B cell (primary cell): ENCODE measurements at regions not wholly inside any gene's neighbourhood (a gene's known extent, or its start where the extent isn't known, plus 50 kb on each side); places are given as distances from the start of the nearest gene placed in this dataset.

Experiments
- ATAC-seq: fragments of 200-7000 bp; cut with Tn5 transposase; one replicate; pipeline ENCODE4 v1.10.0; 2021; ENCODE audit warnings: low read depth, mild to moderate bottlenecking, moderate number of reproducible peaks, moderate library complexity
- CTCF ChIA-PET: fragments of 350-600 bp; sonication (Branson Sonifier 250); formaldehyde crosslinking; loops from one replicate; lab custom pipeline; 2021; ENCODE audit warnings: antibody characterized with exemption, inconsistent platforms; lab: Charles Lee
- POLR2A ChIA-PET: fragments of 350-600 bp; sonication (Branson Sonifier 250); formaldehyde crosslinking; loops from one replicate; lab custom pipeline; 2021; ENCODE audit warnings: antibody characterized with exemption; lab: Charles Lee
- DNase-seq: peaks from one replicate; pipeline ENCODE4 v3.0.0; 2013
- H2AFZ ChIP-seq: 2 replicates; pipeline ENCODE4 v1.6.1; 2012; ENCODE audit warnings: mild to moderate bottlenecking, low read depth, low read length; ENCODE audit not compliant: insufficient read depth, poor library complexity, severe bottlenecking
- H3K27ac ChIP-seq, 2 donors: 1 replicate in 1 of 2; 2 replicates in 1 of 2; pipeline ENCODE4 v1.5.1; 2012 to 2013; ENCODE audit warnings: low read length in 2 of 2, mild to moderate bottlenecking in 2 of 2, moderate library complexity in 1 of 2
- H3K27me3 ChIP-seq, 4 experiments: fragments of 200-600 bp in 1 of 4; sonication (generic) in 1 of 4; replicated peaks in 1 of 4; 1 replicate in 2 of 4; 2 replicates in 2 of 4; pipeline versions ENCODE4 v1.6.1 to v1.7.0; 2013 to 2016; ENCODE audit warnings: low read length in 3 of 4, mild to moderate bottlenecking in 2 of 4, mixed read lengths in 1 of 4, moderate library complexity in 1 of 4; ENCODE audit not compliant: insufficient read depth in 4 of 4, control insufficient read depth in 3 of 4; ENCODE audit errors: control extremely low read depth in 1 of 4
- H3K36me3 ChIP-seq, 2 experiments: replicated peaks in 1 of 2; 1 replicate in 1 of 2; 2 replicates in 1 of 2; pipeline versions ENCODE4 v1.6.1 to v1.7.1; 2013; ENCODE audit warnings: low read length in 1 of 2; ENCODE audit not compliant: insufficient read depth in 2 of 2, control insufficient read depth in 1 of 2; ENCODE audit errors: control extremely low read depth in 1 of 2, extremely low read depth in 1 of 2
- H3K4me1 ChIP-seq, 2 donors: fragments of 200-600 bp in 1 of 2; sonication (generic) in 1 of 2; 1 replicate in 1 of 2; 2 replicates in 1 of 2; pipeline versions ENCODE4 v1.5.1 to v1.6.1; 2013 to 2017; ENCODE audit warnings: low read length in 2 of 2; ENCODE audit not compliant: control insufficient read depth in 2 of 2, insufficient read depth in 2 of 2
- H3K4me2 ChIP-seq: replicated peaks from 2 replicates; pipeline ENCODE3; 2012; ENCODE audit warnings: mild to moderate bottlenecking, low read depth, low read length; ENCODE audit not compliant: poor library complexity, severe bottlenecking
- H3K4me3 ChIP-seq, 5 experiments: fragments of 200-600 bp in 1 of 5; sonication (generic) in 1 of 5; 1 replicate in 3 of 5; 2 replicates in 2 of 5; pipeline versions ENCODE4 v1.5.1 to v1.7.0; 2011 to 2016; ENCODE audit warnings: low read length in 4 of 5, mild to moderate bottlenecking in 4 of 5, low read depth in 2 of 5, control low read depth in 1 of 5, moderate library complexity in 1 of 5; ENCODE audit not compliant: insufficient read depth in 1 of 5; ENCODE audit errors: control extremely low read depth in 1 of 5, extremely low read depth in 1 of 5
- H3K79me2 ChIP-seq: fragments of 200-600 bp; sonication (generic); one replicate; pipeline ENCODE4 v1.6.0; 2016; ENCODE audit warnings: low read length; ENCODE audit not compliant: control insufficient read depth, insufficient read depth
- H3K9ac ChIP-seq: fragments of 200-600 bp; sonication (generic); 2 replicates; pipeline ENCODE4 v1.6.1; 2017; ENCODE audit warnings: mild to moderate bottlenecking, low read length, moderate library complexity
- H3K9me3 ChIP-seq, 3 donors: one replicate each; pipeline versions ENCODE4 v1.6.1 to v1.7.1; 2013; ENCODE audit warnings: low read length in 2 of 3; ENCODE audit not compliant: control insufficient read depth in 2 of 3, insufficient read depth in 1 of 3; ENCODE audit errors: control extremely low read depth in 1 of 3
- H4K20me1 ChIP-seq: 2 replicates; pipeline ENCODE4 v1.6.0; 2012; ENCODE audit warnings: mild to moderate bottlenecking, low read length; ENCODE audit not compliant: insufficient read depth, control insufficient read depth, poor library complexity, severe bottlenecking
- H3K27ac Mint-ChIP-seq: one replicate; pipeline ENCODE4 v1.8.0; 2021; ENCODE audit warnings: mixed read lengths
- H3K27me3 Mint-ChIP-seq: one replicate; pipeline ENCODE4 v1.8.0; 2021; ENCODE audit warnings: mixed read lengths
- H3K4me1 Mint-ChIP-seq: one replicate; pipeline ENCODE4 v1.8.0; 2021; ENCODE audit warnings: mixed read lengths
- H3K4me3 Mint-ChIP-seq: one replicate; pipeline ENCODE4 v1.8.0; 2021; ENCODE audit warnings: mixed read lengths
- H3K9me3 Mint-ChIP-seq: one replicate; pipeline ENCODE4 v1.8.0; 2022; ENCODE audit warnings: mixed read lengths; ENCODE audit not compliant: insufficient read depth
- CTCF ChIP-seq: fragments of 200-600 bp; IDR thresholded peaks from one replicate; pipeline ENCODE4 v1.8.0; 2022; ENCODE audit warnings: antibody characterized with exemption, mild to moderate bottlenecking
- EZH2 ChIP-seq: IDR thresholded peaks from 2 replicates; pipeline ENCODE4 v1.6.1; 2012; ENCODE audit warnings: borderline replicate concordance, low read depth, mild to moderate bottlenecking, moderate library complexity, low read length; ENCODE audit not compliant: insufficient read depth, poor library complexity, severe bottlenecking
- WGBS: methylation state at CpG from one replicate; pipeline ENCODE4 v1.1.5; 2013; ENCODE audit warnings: missing lambda C conversion rate; ENCODE audit not compliant: insufficient coverage; 5-methylcytosine and 5-hydroxymethylcytosine counted together
- intact Hi-C: fragments of 100-400 bp; cut with micrococcal nuclease; formaldehyde crosslinking; loops from one replicate; pipeline ENCODE4 v1.10.0; 2022

- peaks cover 7% of the 10 kb centered on the region for H3K27me3 Mint-ChIP-seq
- Histone ChIP-seq H3K79me2 (no peaks in the 10 kb centered on the region), H3K4me3 (no peak overlapping the region), H3K9ac (no peak overlapping the region), H3K27me3 (no peaks in the 10 kb centered on the region), H3K36me3 (no peaks in the 10 kb centered on the region), H4K20me1 (no peaks in the 10 kb centered on the region), H2AFZ (no peak overlapping the region), H3K27ac (no peak overlapping the region), H3K9me3 (no peaks in the 10 kb centered on the region), H3K4me1 (no peaks in the 10 kb centered on the region), H3K4me2 (no peak overlapping the region)
- POLR2A ChIA-PET = no interaction called here
- CTCF ChIA-PET = no interaction called here
- no peaks in the 10 kb centered on the region for H3K4me1 Mint-ChIP-seq
- intact Hi-C loops = no loop called here
- H3K27ac Mint-ChIP-seq = no peak overlapping the region
- ATAC-seq (no peak), DNase-seq (no peak)
- H3K4me3 Mint-ChIP-seq = no peak overlapping the region
- no CpG with 5 or more reads among the region's 1 CpG for WGBS
- no peak for TF ChIP-seq EZH2
- TF ChIP-seq CTCF = no peak
- H3K9me3 Mint-ChIP-seq = peaks cover 4% of the 10 kb centered on the region
Measured at GRCh38 chr4:144590020-144590419, 55.9 kb upstream of the HHIP start.

- no peak overlapping the region for H3K4me3 Mint-ChIP-seq
- H3K27ac Mint-ChIP-seq = no peak overlapping the region
- no peak for TF ChIP-seq CTCF
- no peak for TF ChIP-seq EZH2
- intact Hi-C loops = no loop called here
- Histone ChIP-seq H3K79me2 (no peaks in the 10 kb centered on the region), H3K4me1 (no peaks in the 10 kb centered on the region), H3K36me3 (no peaks in the 10 kb centered on the region), H3K27me3 (no peaks in the 10 kb centered on the region), H3K9ac (no peak overlapping the region), H3K27ac (no peak overlapping the region), H3K9me3 (no peaks in the 10 kb centered on the region), H2AFZ (no peak overlapping the region), H3K4me3 (no peak overlapping the region), H3K4me2 (no peak overlapping the region), H4K20me1 (no peaks in the 10 kb centered on the region)
- 20% methylated on average over 1 of the region's 2 CpGs for WGBS
- ATAC-seq (no peak), DNase-seq (no peak)
- H3K9me3 Mint-ChIP-seq = peaks cover 4% of the 10 kb centered on the region
- ChIA-PET CTCF (no interaction called here), POLR2A (no interaction called here)
- peaks cover 7% of the 10 kb centered on the region for H3K27me3 Mint-ChIP-seq
- H3K4me1 Mint-ChIP-seq = no peaks in the 10 kb centered on the region
Measured at GRCh38 chr4:144591401-144591800, 54.6 kb upstream of the HHIP start.
